Activated naive CD4-positive, alpha-beta T cell treated with anti-CD3 and anti-CD28 coated beads, Interleukin-2, amount 50 U/mL, for 24 hours (primary cell): ENCODE measurements at regions not wholly inside any gene's neighbourhood (a gene's known extent, or its start where the extent isn't known, plus 50 kb on each side); places are given as distances from the start of the nearest gene placed in this dataset.
"Not testable (repeated sequence)": the region's sequence is repeated elsewhere in the genome, so short reads cannot be mapped to it uniquely, and the experiment has no call there.

Experiments used
- H3K27ac Mint-ChIP-seq: one replicate; pipeline ENCODE4 v1.8.0; 2021; ENCODE audit warnings: mild to moderate bottlenecking, mixed read lengths
- H3K27me3 Mint-ChIP-seq: one replicate; pipeline ENCODE4 v1.8.0; 2021; ENCODE audit warnings: mixed read lengths
- H3K36me3 Mint-ChIP-seq: one replicate; pipeline ENCODE4 v1.8.0; 2021; ENCODE audit warnings: mixed read lengths
- H3K4me1 Mint-ChIP-seq: one replicate; pipeline ENCODE4 v1.8.0; 2021; ENCODE audit warnings: mixed read lengths
- H3K4me3 Mint-ChIP-seq: one replicate; pipeline ENCODE4 v1.8.0; 2021; ENCODE audit warnings: mild to moderate bottlenecking, mixed read lengths
- H3K9me3 Mint-ChIP-seq: one replicate; pipeline ENCODE4 v1.8.0; 2021; ENCODE audit warnings: mixed read lengths

- not testable (repeated sequence) for H3K36me3 Mint-ChIP-seq, H3K27ac Mint-ChIP-seq, H3K4me3 Mint-ChIP-seq, H3K9me3 Mint-ChIP-seq, H3K27me3 Mint-ChIP-seq
- H3K4me1 Mint-ChIP-seq = peaks cover 13% of the 10 kb centered on the region
These were observed 51.6 kb upstream of the MAP4K4 start for GRCh38 chr2:101645886-101646285.

- H3K9me3 Mint-ChIP-seq = no peaks in the 10 kb centered on the region
- no peaks in the 10 kb centered on the region for H3K36me3 Mint-ChIP-seq
- no peaks in the 10 kb centered on the region for H3K27me3 Mint-ChIP-seq
- no peak overlapping the region for H3K4me3 Mint-ChIP-seq
- H3K4me1 Mint-ChIP-seq = peaks cover 5% of the 10 kb centered on the region
- peak overlapping the region; percentile 35 for H3K27ac Mint-ChIP-seq
These were observed 52.6 kb upstream of the MAP4K4 start for GRCh38 chr2:101644842-101645383.

DNA sequence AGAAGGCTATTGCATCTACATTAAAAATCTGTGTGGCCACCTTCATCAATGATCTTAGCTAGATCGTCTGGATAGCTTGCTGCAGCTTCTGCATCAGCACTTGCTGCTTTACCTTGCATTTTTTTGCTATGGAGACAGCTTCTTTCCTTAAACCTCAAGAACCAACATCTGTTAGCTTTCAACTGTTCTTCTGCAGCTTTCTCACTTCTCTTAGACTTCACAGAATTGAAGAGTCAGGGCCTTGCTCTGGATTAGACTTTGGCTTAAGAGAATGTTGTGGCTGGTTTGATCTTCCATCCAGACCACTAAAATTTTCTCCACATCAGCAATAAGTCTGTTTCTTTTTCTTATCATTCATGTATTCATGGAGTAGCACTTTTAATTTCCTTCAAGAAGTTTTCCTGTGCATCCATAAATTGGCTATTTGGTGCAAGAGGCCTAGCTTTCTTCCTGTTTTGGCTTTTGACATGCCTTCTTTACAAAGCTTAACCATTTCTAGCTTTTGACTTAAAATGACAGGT is 54.4 kb upstream of the MAP4K4 start:
- Mint-ChIP-seq H3K9me3 (no peaks in the 10 kb centered on the region), H3K27me3 (no peaks in the 10 kb centered on the region), H3K4me1 (peaks cover under 1% of the 10 kb centered on the region), H3K27ac (no peak overlapping the region), H3K36me3 (no peaks in the 10 kb centered on the region), H3K4me3 (no peak overlapping the region)

GRCh38 chr2:101638817-101639605 is 58.5 kb upstream of the MAP4K4 start:
- no peak overlapping the region for H3K27ac Mint-ChIP-seq
- H3K4me3 Mint-ChIP-seq = no peak overlapping the region
- no peaks in the 10 kb centered on the region for H3K27me3 Mint-ChIP-seq
- H3K4me1 Mint-ChIP-seq = no peaks in the 10 kb centered on the region
- H3K36me3 Mint-ChIP-seq = no peaks in the 10 kb centered on the region
- no peaks in the 10 kb centered on the region for H3K9me3 Mint-ChIP-seq

GRCh38 chr2:101638181-101638711 is 59.3 kb upstream of the MAP4K4 start:
- Mint-ChIP-seq H3K4me3 (no peak overlapping the region), H3K27me3 (no peaks in the 10 kb centered on the region), H3K36me3 (no peaks in the 10 kb centered on the region)

GRCh38 chr2:101630224-101630949 is 67.1 kb upstream of the MAP4K4 start:
- no peaks in the 10 kb centered on the region for H3K36me3 Mint-ChIP-seq
- no peaks in the 10 kb centered on the region for H3K4me1 Mint-ChIP-seq

More at GRCh38 chr2:101638181-101638711, 59.3 kb upstream of the MAP4K4 start:
- Mint-ChIP-seq H3K27ac (no peak overlapping the region), H3K4me1 (no peaks in the 10 kb centered on the region), H3K9me3 (no peaks in the 10 kb centered on the region)

GRCh38 chr2:101628030-101628392 is 69.5 kb upstream of the MAP4K4 start:
- no peak overlapping the region for H3K4me3 Mint-ChIP-seq
- H3K27ac Mint-ChIP-seq = no peak overlapping the region
- H3K36me3 Mint-ChIP-seq = no peaks in the 10 kb centered on the region
- H3K9me3 Mint-ChIP-seq = no peaks in the 10 kb centered on the region
- H3K4me1 Mint-ChIP-seq = peaks cover 9% of the 10 kb centered on the region
- no peaks in the 10 kb centered on the region for H3K27me3 Mint-ChIP-seq

More at GRCh38 chr2:101630224-101630949, 67.1 kb upstream of the MAP4K4 start:
- Mint-ChIP-seq H3K27me3 (no peaks in the 10 kb centered on the region), H3K27ac (no peak overlapping the region), H3K4me3 (no peak overlapping the region), H3K9me3 (no peaks in the 10 kb centered on the region)

DNA sequence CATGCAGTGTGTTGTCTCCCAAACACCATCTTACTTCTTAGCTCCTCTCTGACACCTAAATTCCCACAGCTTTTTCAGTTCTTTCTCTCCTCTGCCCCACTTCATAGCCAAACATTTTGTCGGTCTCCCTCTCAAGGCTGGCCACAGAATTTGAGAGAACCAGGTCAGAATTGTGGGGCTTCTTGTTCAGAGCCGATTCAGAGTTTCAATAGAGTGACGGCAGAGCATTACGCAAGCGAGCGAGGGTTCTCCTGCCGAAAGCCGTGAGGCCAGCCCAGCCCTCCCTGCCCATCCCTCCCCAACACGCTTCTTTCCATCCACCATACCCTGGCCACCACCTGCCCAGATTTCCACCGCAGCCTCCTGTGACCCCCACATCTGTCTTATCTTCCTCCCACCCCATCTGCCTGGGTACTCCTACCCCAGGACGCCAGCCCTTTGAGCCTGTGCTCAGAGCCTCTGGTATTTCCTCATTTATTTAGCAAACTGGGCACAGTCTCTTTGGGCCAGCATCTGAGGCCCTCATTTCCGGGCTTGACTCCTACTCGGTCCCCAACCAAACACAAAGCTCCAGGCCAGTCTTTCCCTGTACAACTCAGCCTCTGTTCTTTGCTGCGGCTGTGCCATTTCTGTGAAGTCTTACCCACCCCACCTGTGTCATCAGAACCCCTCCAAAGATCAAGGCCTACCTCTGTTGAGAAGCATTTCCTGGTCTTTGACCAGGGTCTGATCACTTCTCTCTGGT is 70.0 kb upstream of the MAP4K4 start:
- H3K36me3 Mint-ChIP-seq = no peaks in the 10 kb centered on the region
- H3K9me3 Mint-ChIP-seq = no peaks in the 10 kb centered on the region
- no peak overlapping the region for H3K4me3 Mint-ChIP-seq
- H3K27ac Mint-ChIP-seq = peak overlapping the region; percentile 84
- no peaks in the 10 kb centered on the region for H3K27me3 Mint-ChIP-seq
- H3K4me1 Mint-ChIP-seq = peaks cover 15% of the 10 kb centered on the region

DNA sequence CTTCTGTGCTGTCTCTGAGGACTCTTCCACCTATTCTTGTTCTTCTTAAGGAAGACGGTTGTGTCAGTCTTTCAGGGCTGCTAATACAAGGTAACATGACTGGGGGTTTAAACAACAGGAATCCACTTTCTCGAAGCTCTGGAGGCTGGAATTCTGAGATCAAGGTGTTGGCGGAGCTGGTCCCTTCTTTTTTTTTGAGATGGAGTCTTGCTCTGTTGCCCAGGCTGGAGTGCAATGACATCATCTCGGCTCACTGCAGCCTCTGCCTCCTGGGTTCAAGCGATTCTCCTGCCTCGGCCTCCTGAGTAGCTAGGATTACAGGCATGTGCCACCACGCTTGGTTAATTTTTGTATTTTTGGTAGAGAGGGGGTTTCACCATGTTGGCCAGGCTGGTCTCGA is 71.7 kb upstream of the MAP4K4 start:
- not testable (repeated sequence) for H3K36me3 Mint-ChIP-seq, H3K27ac Mint-ChIP-seq
- peaks cover 26% of the 10 kb centered on the region for H3K4me1 Mint-ChIP-seq

GRCh38 chr2:101625387-101625786 is 72.1 kb upstream of the MAP4K4 start:
- Mint-ChIP-seq H3K4me1 (peaks cover 26% of the 10 kb centered on the region), H3K4me3 (no peak overlapping the region), H3K9me3 (no peaks in the 10 kb centered on the region), H3K36me3 (no peaks in the 10 kb centered on the region), H3K27me3 (no peaks in the 10 kb centered on the region), H3K27ac (no peak overlapping the region)

More for the DNA sequence above, 71.7 kb upstream of the MAP4K4 start:
- H3K27me3 Mint-ChIP-seq, H3K9me3 Mint-ChIP-seq, H3K4me3 Mint-ChIP-seq: not testable (repeated sequence)

DNA sequence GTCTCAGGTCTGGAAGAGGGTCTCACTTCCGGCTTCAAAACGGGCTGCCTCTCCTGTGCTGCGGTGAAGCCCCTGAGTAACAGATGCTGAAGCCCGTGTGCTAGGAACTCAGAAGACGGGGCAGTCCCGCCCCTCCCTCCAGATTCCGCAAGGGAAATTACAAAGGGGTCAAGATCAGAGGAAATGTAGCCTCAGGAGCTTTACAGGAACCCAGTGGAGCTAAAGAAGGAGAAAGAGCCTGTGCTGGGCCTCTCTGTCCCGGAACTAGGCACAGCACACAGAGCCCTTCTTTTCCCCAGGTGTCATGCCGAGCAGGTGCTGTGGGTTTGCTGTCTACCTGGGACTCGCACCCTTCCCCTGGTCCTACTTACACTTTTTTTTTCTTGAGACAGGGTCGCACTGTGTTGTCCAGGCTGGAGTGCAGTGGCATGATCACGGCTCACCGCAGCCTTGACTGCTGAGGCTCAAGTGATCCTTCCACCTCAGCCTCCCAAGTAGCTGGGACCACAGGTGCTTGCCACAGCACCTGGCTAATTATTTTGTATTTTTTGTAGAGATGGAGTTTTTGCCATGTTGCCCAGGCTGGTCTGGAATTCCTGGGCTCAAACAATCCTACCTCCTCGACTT is 72.7 kb upstream of the MAP4K4 start:
- H3K36me3 Mint-ChIP-seq = no peaks in the 10 kb centered on the region
- H3K9me3 Mint-ChIP-seq = no peaks in the 10 kb centered on the region
- H3K4me1 Mint-ChIP-seq = peaks cover 26% of the 10 kb centered on the region
- H3K27ac Mint-ChIP-seq = no peak overlapping the region
- H3K27me3 Mint-ChIP-seq = no peaks in the 10 kb centered on the region
- no peak overlapping the region for H3K4me3 Mint-ChIP-seq

- peaks cover 33% of the 10 kb centered on the region for H3K4me1 Mint-ChIP-seq
- H3K27me3 Mint-ChIP-seq = no peaks in the 10 kb centered on the region
- H3K9me3 Mint-ChIP-seq = no peaks in the 10 kb centered on the region
- H3K27ac Mint-ChIP-seq = peak overlapping the region; percentile 80
- peak overlapping the region; percentile 72 for H3K4me3 Mint-ChIP-seq
- H3K36me3 Mint-ChIP-seq = no peaks in the 10 kb centered on the region
These were observed 74.4 kb upstream of the MAP4K4 start for GRCh38 chr2:101623031-101623521.

- Mint-ChIP-seq H3K27me3 (no peaks in the 10 kb centered on the region), H3K27ac (peak overlapping the region; percentile 80), H3K9me3 (no peaks in the 10 kb centered on the region), H3K36me3 (no peaks in the 10 kb centered on the region), H3K4me3 (peak overlapping the region; percentile 72), H3K4me1 (peaks cover 33% of the 10 kb centered on the region)
These were observed 75.1 kb upstream of the MAP4K4 start for GRCh38 chr2:101622210-101623030.

DNA sequence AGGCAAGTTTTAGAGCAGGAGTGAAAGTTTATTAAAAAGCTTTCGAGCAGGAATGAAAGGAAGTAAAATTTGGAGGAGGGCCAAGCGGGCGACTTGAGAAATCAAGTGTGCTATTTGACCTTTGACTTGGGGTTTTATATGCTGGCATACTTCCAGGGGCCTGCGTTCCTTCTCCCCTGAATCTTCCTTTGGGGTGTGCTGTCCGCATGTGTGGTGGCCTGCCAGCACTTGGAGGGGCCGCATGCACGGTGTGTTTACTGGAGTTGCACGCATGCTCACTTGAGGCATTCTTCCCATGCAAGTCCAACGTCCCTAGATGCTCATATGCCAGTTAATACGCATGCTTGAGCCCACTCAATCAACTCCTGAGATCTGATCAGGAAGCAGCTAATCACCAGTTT is 78.3 kb upstream of the MAP4K4 start:
- Mint-ChIP-seq H3K4me1 (peaks cover 41% of the 10 kb centered on the region), H3K36me3 (no peaks in the 10 kb centered on the region), H3K27ac (no peak overlapping the region), H3K27me3 (no peaks in the 10 kb centered on the region), H3K9me3 (no peaks in the 10 kb centered on the region), H3K4me3 (no peak overlapping the region)
